ENCODE measurements at regions not wholly inside any gene's neighbourhood (a gene's known extent, or its start where the extent isn't known, plus 50 kb on each side); places are given as distances from the start of the nearest gene placed in this dataset.

DNA sequence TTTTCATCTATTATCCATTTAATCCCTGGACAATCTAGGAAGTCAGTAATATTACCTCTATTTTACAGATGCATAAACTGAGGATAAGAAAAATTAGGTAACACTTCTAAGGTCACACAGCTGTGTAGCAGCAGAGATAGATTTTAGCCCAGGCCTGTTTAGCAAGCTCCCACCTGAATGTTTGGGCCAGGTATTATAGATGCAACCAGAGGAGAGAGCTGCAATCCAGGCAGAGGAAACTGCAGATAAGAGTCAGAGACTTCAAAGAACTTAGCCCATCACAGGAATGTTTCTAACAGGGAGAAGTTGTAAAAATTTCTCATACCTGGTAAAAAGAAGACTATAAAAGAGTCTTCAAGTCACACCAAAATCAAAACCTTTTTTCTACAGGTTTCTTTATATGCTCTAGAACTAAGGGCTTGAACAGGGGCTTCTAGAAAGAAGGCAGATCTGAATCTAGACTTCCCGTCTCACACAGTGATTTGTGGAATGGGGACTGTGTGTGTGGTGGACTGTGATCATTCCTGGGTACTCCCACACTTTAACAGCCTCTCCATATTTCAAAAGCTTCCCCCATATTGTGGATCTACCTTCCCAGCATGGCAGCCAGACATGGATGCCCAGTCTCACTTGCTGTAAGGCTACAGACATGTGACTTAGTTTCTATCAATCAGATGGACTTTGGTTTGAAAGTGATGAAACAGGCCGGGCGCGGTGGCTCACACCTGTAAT, 128.7 kb downstream of the TLR5 start:
- TF ChIP-seq NONO (IDR thresholded peaks at IDR 0.05; ENCODE audit: low read depth in 2 of 2, low read length in 1 of 2) = no peak
- TF ChIP-seq MTA3 (IDR thresholded peaks at IDR 0.05; ENCODE audit: borderline replicate concordance) = no peak
- no peak for TF ChIP-seq KLF16 (IDR thresholded peaks at IDR 0.05)
- no peak for TF ChIP-seq POLR2A (conservative IDR thresholded peaks at IDR 0.05)
- TF ChIP-seq, protein P1, sequence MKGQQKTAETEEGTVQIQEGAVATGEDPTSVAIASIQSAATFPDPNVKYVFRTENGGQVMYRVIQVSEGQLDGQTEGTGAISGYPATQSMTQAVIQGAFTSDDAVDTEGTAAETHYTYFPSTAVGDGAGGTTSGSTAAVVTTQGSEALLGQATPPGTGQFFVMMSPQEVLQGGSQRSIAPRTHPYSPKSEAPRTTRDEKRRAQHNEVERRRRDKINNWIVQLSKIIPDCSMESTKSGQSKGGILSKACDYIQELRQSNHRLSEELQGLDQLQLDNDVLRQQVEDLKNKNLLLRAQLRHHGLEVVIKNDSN (CRISPR knock-in tag; IDR thresholded peaks at IDR 0.05) = no peak
- TF ChIP-seq NR3C1 (CRISPR knock-in tag; IDR thresholded peaks at IDR 0.05) = no peak
- TF ChIP-seq, protein P2, sequence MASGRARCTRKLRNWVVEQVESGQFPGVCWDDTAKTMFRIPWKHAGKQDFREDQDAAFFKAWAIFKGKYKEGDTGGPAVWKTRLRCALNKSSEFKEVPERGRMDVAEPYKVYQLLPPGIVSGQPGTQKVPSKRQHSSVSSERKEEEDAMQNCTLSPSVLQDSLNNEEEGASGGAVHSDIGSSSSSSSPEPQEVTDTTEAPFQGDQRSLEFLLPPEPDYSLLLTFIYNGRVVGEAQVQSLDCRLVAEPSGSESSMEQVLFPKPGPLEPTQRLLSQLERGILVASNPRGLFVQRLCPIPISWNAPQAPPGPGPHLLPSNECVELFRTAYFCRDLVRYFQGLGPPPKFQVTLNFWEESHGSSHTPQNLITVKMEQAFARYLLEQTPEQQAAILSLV (tag; IDR thresholded peaks at IDR 0.05) = no peak
- TF ChIP-seq CBFA2T3 (IDR thresholded peaks at IDR 0.05) = no peak
- no peak for TF ChIP-seq HNRNPL (IDR thresholded peaks at IDR 0.05; ENCODE audit: low read depth, low read length)
- no peak for TF ChIP-seq MYBL2 (IDR thresholded peaks at IDR 0.05; ENCODE audit: low read depth)
- TF ChIP-seq MYBL2 (CRISPR knock-in tag; IDR thresholded peaks at IDR 0.05; ENCODE audit: borderline replicate concordance) = no peak
- TF ChIP-seq TRIM24 (IDR thresholded peaks at IDR 0.05) = no peak
- TF ChIP-seq ESRRB (CRISPR knock-in tag; IDR thresholded peaks at IDR 0.05; ENCODE audit: borderline replicate concordance) = no peak
- TF ChIP-seq EGR1 (conservative IDR thresholded peaks at IDR 0.05) = no peak
- no peak for TF ChIP-seq ETS2 (tag; IDR thresholded peaks at IDR 0.05; ENCODE audit: borderline replicate concordance, poor library complexity, severe bottlenecking)
- TF ChIP-seq ZNF12 (CRISPR knock-in tag; IDR thresholded peaks at IDR 0.05) = no peak
- TF ChIP-seq MAFK (IDR thresholded peaks at IDR 0.05; ENCODE audit: low read length) = no peak
- TF ChIP-seq, protein P3, sequence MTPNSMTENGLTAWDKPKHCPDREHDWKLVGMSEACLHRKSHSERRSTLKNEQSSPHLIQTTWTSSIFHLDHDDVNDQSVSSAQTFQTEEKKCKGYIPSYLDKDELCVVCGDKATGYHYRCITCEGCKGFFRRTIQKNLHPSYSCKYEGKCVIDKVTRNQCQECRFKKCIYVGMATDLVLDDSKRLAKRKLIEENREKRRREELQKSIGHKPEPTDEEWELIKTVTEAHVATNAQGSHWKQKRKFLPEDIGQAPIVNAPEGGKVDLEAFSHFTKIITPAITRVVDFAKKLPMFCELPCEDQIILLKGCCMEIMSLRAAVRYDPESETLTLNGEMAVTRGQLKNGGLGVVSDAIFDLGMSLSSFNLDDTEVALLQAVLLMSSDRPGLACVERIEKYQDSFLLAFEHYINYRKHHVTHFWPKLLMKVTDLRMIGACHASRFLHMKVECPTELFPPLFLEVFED (CRISPR knock-in tag; conservative IDR thresholded peaks at IDR 0.05) = no peak
- BruUV-seq (replicated peaks) = no TSS peak
- ChIA-PET POLR2A (no interaction called here), CTCF (ENCODE audit: low intra/inter-chr PET ratio) (no interaction called here)
- no peak overlapping the region for H3K27ac ChIP-seq (ENCODE audit: extremely low read depth, low read depth, low read length)
- no peak for FAIRE-seq
- no peak for ATAC-seq
- H3K4me2 ChIP-seq (ENCODE audit: insufficient read depth, low read length) = no peak overlapping the region
- 2% methylated on average over 4 of the region's 4 CpGs for WGBS (ENCODE audit: insufficient coverage, low coverage, missing lambda C conversion rate)
- no peaks in the 10 kb centered on the region for H3K36me3 ChIP-seq (ENCODE audit: control insufficient read depth, insufficient read depth, low read length)
- H3K79me2 ChIP-seq (ENCODE audit: control insufficient read depth, insufficient read depth, low read length) = no peaks in the 10 kb centered on the region
- intact Hi-C loops (cut with micrococcal nuclease) = no loop called here
- no peaks in the 10 kb centered on the region for H4K20me1 ChIP-seq (replicated peaks; ENCODE audit: control insufficient read depth, insufficient read depth, low read length)
- DNase-seq (ENCODE audit: extremely low read depth in 1 of 4, low spot score in 3 of 4) = no peak
- no peaks in the 10 kb centered on the region for H3K9me1 ChIP-seq (ENCODE audit: control insufficient read depth, insufficient read depth, low read length)
- H3K4me1 ChIP-seq (replicated peaks in 1 of 2; ENCODE audit: control insufficient read depth in 2 of 2, insufficient read depth in 2 of 2, low read length in 2 of 2) = no peaks in the 10 kb centered on the region
- peaks cover 14 to 37% of the 10 kb centered on the region in 2 experiments; a peak in 4 of 5 replicates for H3K27me3 ChIP-seq (ENCODE audit: control insufficient read depth in 2 of 2, insufficient read depth in 2 of 2, low read length in 2 of 2)
- H2AFZ ChIP-seq (ENCODE audit: low read depth, low read length) = no peak overlapping the region
- no peak overlapping the region for H3K9ac ChIP-seq (ENCODE audit: insufficient read depth in 1 of 2, low read depth in 2 of 2, low read length in 2 of 2)
- H3K4me3 ChIP-seq = no peak overlapping the region
- H3K9me3 ChIP-seq (replicated peaks; ENCODE audit: control insufficient read depth, insufficient read depth, low read depth, low read length) = no peaks in the 10 kb centered on the region
- in situ Hi-C loops (cut with MboI) = no loop called here
